ENCODE measurements at regions not wholly inside any gene's neighbourhood (a gene's known extent, or its start where the extent isn't known, plus 50 kb on each side); places are given as distances from the start of the nearest gene placed in this dataset.

DNA sequence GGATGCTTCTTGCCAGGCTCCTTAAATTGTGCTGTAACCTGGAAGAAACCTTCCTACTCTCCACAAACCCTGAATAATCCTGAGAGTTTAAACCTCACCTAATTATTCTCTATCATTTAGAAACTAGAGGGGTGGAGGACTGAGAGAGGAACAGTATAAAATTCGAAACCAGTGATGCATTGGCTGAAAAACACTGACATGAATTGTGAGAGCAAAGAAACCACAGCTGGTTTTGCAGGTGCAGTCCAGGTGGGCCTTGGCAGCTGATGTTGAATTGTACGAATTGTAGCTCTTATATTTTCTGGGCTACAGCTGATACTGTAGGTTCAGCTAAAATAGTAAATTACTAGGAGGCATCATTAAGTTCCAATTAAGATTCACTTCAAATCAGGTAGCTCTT lies 227.0 kb upstream of the SLITRK5 start:
- H3K4me3 ChIP-seq (ENCODE audit: low read length): no peak overlapping the region
- no peaks in the 10 kb centered on the region for H3F3A ChIP-seq (ENCODE audit: insufficient read depth, low read length)
- H2AFZ ChIP-seq (ENCODE audit: low read length): no peak overlapping the region
- no peaks in the 10 kb centered on the region for H3K9me3 ChIP-seq (replicated peaks; ENCODE audit: insufficient read depth, low read length)
- H3K27me3 ChIP-seq (replicated peaks; ENCODE audit: insufficient read depth, low read length): no peaks in the 10 kb centered on the region
- peaks cover 20% of the 10 kb centered on the region for H3K4me1 ChIP-seq (ENCODE audit: low read length)
- H3K9ac ChIP-seq (ENCODE audit: low read length): no peak overlapping the region
- peak overlapping the region; percentile 74 for H3K27ac ChIP-seq (ENCODE audit: low read length)
- H3K36me3 ChIP-seq (replicated peaks; ENCODE audit: insufficient read depth, low read length): no peaks in the 10 kb centered on the region
- H4K20me1 ChIP-seq (ENCODE audit: insufficient read depth, low read length): no peaks in the 10 kb centered on the region
- TF ChIP-seq EZH2phosphoT487 (IDR thresholded peaks at IDR 0.05; ENCODE audit: low read length) (no peak), EZH2 (optimal IDR thresholded peaks at IDR 0.05; ENCODE audit: low read depth, low read length) (no peak)
- TF ChIP-seq, protein P1, sequence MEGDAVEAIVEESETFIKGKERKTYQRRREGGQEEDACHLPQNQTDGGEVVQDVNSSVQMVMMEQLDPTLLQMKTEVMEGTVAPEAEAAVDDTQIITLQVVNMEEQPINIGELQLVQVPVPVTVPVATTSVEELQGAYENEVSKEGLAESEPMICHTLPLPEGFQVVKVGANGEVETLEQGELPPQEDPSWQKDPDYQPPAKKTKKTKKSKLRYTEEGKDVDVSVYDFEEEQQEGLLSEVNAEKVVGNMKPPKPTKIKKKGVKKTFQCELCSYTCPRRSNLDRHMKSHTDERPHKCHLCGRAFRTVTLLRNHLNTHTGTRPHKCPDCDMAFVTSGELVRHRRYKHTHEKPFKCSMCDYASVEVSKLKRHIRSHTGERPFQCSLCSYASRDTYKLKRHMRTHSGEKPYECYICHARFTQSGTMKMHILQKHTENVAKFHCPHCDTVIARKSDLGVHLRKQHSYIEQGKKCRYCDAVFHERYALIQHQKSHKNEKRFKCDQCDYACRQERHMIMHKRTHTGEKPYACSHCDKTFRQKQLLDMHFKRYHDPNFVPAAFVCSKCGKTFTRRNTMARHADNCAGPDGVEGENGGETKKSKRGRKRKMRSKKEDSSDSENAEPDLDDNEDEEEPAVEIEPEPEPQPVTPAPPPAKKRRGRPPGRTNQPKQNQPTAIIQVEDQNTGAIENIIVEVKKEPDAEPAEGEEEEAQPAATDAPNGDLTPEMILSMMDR (IDR thresholded peaks at IDR 0.05; ENCODE audit: low read length): no peak
- no peaks in the 10 kb centered on the region for H3K79me2 ChIP-seq (ENCODE audit: low read length)
- DNase-seq: peak; percentile 85
- H3K9me2 ChIP-seq (replicated peaks; ENCODE audit: insufficient read depth, low read length): no peaks in the 10 kb centered on the region
- H3K4me2 ChIP-seq (ENCODE audit: low read depth, low read length): peak overlapping the region; percentile 18; the same call in 1 of the 2 replicates

DNA sequence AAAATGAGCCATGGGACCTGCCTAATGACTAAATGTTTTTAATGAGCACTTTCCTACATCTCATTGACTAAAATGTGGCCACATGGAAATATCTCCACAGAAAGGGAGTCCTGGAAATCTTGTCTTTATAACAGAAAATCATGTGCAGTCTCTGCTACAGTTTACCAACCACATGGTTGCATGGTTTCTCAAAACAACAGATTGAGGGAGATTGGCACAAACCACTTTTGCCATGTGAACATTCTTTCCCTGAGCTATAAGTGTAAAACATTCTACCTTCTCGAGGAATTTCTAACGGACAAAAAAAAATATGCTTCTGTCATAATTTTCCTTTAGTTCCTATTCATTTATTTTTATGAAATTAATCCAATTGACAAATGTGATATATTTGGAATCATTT lies 218.9 kb upstream of the SLITRK5 start:
- Histone ChIP-seq H3F3A (ENCODE audit: insufficient read depth, low read length) (no peaks in the 10 kb centered on the region), H3K4me2 (ENCODE audit: low read depth, low read length) (no peak overlapping the region), H3K36me3 (replicated peaks; ENCODE audit: insufficient read depth, low read length) (no peaks in the 10 kb centered on the region), H3K4me1 (ENCODE audit: low read length) (no peaks in the 10 kb centered on the region), H3K27ac (ENCODE audit: low read length) (no peak overlapping the region), H2AFZ (ENCODE audit: low read length) (no peak overlapping the region), H3K79me2 (ENCODE audit: low read length) (no peaks in the 10 kb centered on the region), H4K20me1 (ENCODE audit: insufficient read depth, low read length) (no peaks in the 10 kb centered on the region), H3K9ac (ENCODE audit: low read length) (no peak overlapping the region), H3K9me3 (replicated peaks; ENCODE audit: insufficient read depth, low read length) (no peaks in the 10 kb centered on the region), H3K27me3 (replicated peaks; ENCODE audit: insufficient read depth, low read length) (no peaks in the 10 kb centered on the region), H3K4me3 (ENCODE audit: low read length) (no peak overlapping the region), H3K9me2 (replicated peaks; ENCODE audit: insufficient read depth, low read length) (no peaks in the 10 kb centered on the region)
- DNase-seq: no peak
- TF ChIP-seq EZH2phosphoT487 (IDR thresholded peaks at IDR 0.05; ENCODE audit: low read length): no peak
- TF ChIP-seq EZH2 (optimal IDR thresholded peaks at IDR 0.05; ENCODE audit: low read depth, low read length): no peak
- TF ChIP-seq, protein P1 (IDR thresholded peaks at IDR 0.05; ENCODE audit: low read length): no peak

DNA sequence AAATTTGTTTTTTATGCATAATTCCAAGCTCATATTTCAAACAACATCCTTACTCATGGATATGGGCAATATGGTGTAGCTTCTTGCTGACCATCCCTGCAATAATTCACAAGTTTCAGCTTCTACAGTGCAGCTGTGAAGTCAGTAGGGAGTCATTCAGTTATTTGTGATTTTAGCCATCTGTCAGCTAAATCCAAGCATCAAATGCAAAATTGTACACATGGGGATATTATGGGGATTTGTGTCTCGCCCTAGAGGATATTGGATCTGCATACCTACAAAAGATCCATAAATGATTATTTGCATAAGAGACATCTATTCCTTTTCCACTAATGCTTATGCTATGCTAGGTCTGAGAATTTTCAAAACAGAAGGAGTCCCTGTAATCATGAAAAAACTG lies 217.9 kb upstream of the SLITRK5 start:
- TF ChIP-seq, protein P1 (IDR thresholded peaks at IDR 0.05; ENCODE audit: low read length): no peak
- no peak for TF ChIP-seq EZH2 (optimal IDR thresholded peaks at IDR 0.05; ENCODE audit: low read depth, low read length)
- TF ChIP-seq EZH2phosphoT487 (IDR thresholded peaks at IDR 0.05; ENCODE audit: low read length): no peak
- Histone ChIP-seq H3K79me2 (ENCODE audit: low read length) (no peaks in the 10 kb centered on the region), H3K36me3 (replicated peaks; ENCODE audit: insufficient read depth, low read length) (no peaks in the 10 kb centered on the region), H3K4me3 (ENCODE audit: low read length) (no peak overlapping the region), H3K27me3 (replicated peaks; ENCODE audit: insufficient read depth, low read length) (no peaks in the 10 kb centered on the region), H4K20me1 (ENCODE audit: insufficient read depth, low read length) (no peaks in the 10 kb centered on the region), H3K9ac (ENCODE audit: low read length) (no peak overlapping the region), H3K9me2 (replicated peaks; ENCODE audit: insufficient read depth, low read length) (no peaks in the 10 kb centered on the region), H3K27ac (ENCODE audit: low read length) (no peak overlapping the region), H3K4me1 (ENCODE audit: low read length) (no peaks in the 10 kb centered on the region), H3K4me2 (ENCODE audit: low read depth, low read length) (no peak overlapping the region), H2AFZ (ENCODE audit: low read length) (no peak overlapping the region), H3F3A (ENCODE audit: insufficient read depth, low read length) (no peaks in the 10 kb centered on the region), H3K9me3 (replicated peaks; ENCODE audit: insufficient read depth, low read length) (no peaks in the 10 kb centered on the region)
- DNase-seq: no peak

Data from MM.1S (cell line).